Peyer's patch (tissue), 4 donors: ENCODE measurements at regions not wholly inside any gene's neighbourhood (a gene's known extent, or its start where the extent isn't known, plus 50 kb on each side); places are given as distances from the start of the nearest gene placed in this dataset.

Experiments
- DNase-seq, 3 donors: peaks; one replicate each; pipeline ENCODE4 v3.0.0-alpha.2; 2017 to 2019
- H3K27ac ChIP-seq, 4 donors: fragments of 200-600 bp; sonication (generic); one replicate each; pipeline ENCODE4 v1.5.1; 2016 to 2019
- H3K27me3 ChIP-seq, 2 donors: fragments of 200-600 bp; sonication (generic); one replicate each; pipeline ENCODE4 v1.5.1; 2019
- H3K36me3 ChIP-seq, 3 donors: fragments of 200-600 bp; sonication (generic); one replicate each; pipeline ENCODE4 v1.5.1; 2016 to 2019
- H3K4me1 ChIP-seq, 4 donors: fragments of 200-600 bp; sonication (generic); one replicate each; pipeline ENCODE4 v1.5.1; 2016 to 2019
- H3K4me3 ChIP-seq, 4 donors: fragments of 200-600 bp; sonication (generic); 1 replicate in 3 of 4; 2 replicates in 1 of 4; pipeline ENCODE4 v1.5.1; 2016 to 2019; ENCODE audit warnings: mild to moderate bottlenecking in 1 of 4
- H3K9me3 ChIP-seq, 4 donors: fragments of 200-600 bp; sonication (generic); one replicate each; pipeline ENCODE4 v1.5.1; 2016 to 2019; ENCODE audit warnings: mild to moderate bottlenecking in 1 of 4
- CTCF ChIP-seq, 6 experiments: fragments of 450-650 bp in 4 of 6; fragments of 200-600 bp in 2 of 6; sonication (generic) in 1 of 6; IDR thresholded peaks; one replicate each; pipeline ENCODE4 v1.5.1; 2017 to 2019; ENCODE audit warnings: antibody characterized with exemption in 6 of 6, mild to moderate bottlenecking in 3 of 6, moderate library complexity in 1 of 6
- POLR2A ChIP-seq, 2 donors: fragments of 450-650 bp; IDR thresholded peaks; one replicate each; pipeline ENCODE4 v1.5.1; 2017; ENCODE audit warnings: antibody characterized with exemption in 2 of 2, mild to moderate bottlenecking in 2 of 2, moderate library complexity in 2 of 2

- H3K27me3 ChIP-seq, result no peaks in the 10 kb centered on the region
- H3K4me3 ChIP-seq, result no peak overlapping the region
- H3K27ac ChIP-seq, result no peak overlapping the region
- TF ChIP-seq CTCF (IDR thresholded peaks at IDR 0.05) (no peak), POLR2A (IDR thresholded peaks at IDR 0.05) (no peak)
- no peak for DNase-seq
- H3K4me1 ChIP-seq, result no peaks in the 10 kb centered on the region
- H3K9me3 ChIP-seq, result no peaks in the 10 kb centered on the region
- H3K36me3 ChIP-seq, result no peaks in the 10 kb centered on the region
Measured at GRCh38 chr3:43962043-43962442, 271.3 kb downstream of the ABHD5 start.

- no peaks in the 10 kb centered on the region for H3K4me1 ChIP-seq
- no peak for DNase-seq
- no peak for TF ChIP-seq POLR2A (IDR thresholded peaks at IDR 0.05)
- no peak for TF ChIP-seq CTCF (IDR thresholded peaks at IDR 0.05)
- no peaks in the 10 kb centered on the region for H3K27me3 ChIP-seq
- no peaks in the 10 kb centered on the region for H3K9me3 ChIP-seq
- H3K27ac ChIP-seq, result no peak overlapping the region
- no peak overlapping the region for H3K4me3 ChIP-seq
- no peaks in the 10 kb centered on the region for H3K36me3 ChIP-seq
Measured at GRCh38 chr3:43963208-43963607, 272.5 kb downstream of the ABHD5 start.

- Histone ChIP-seq H3K4me1 (no peaks in the 10 kb centered on the region), H3K36me3 (no peaks in the 10 kb centered on the region), H3K9me3 (no peaks in the 10 kb centered on the region), H3K27me3 (no peaks in the 10 kb centered on the region), H3K27ac (no peak overlapping the region), H3K4me3 (no peak overlapping the region)
- DNase-seq, result no peak
- TF ChIP-seq POLR2A (IDR thresholded peaks at IDR 0.05), result no peak
- TF ChIP-seq CTCF (IDR thresholded peaks at IDR 0.05), result no peak
Measured at GRCh38 chr3:43964640-43965039, 273.9 kb downstream of the ABHD5 start.

GRCh38 chr3:43965656-43966055 is 274.9 kb downstream of the ABHD5 start:
- TF ChIP-seq POLR2A (IDR thresholded peaks at IDR 0.05), result no peak
- no peak for TF ChIP-seq CTCF (IDR thresholded peaks at IDR 0.05)
- Histone ChIP-seq H3K27ac (no peak overlapping the region), H3K36me3 (no peaks in the 10 kb centered on the region), H3K9me3 (no peaks in the 10 kb centered on the region), H3K4me3 (no peak overlapping the region), H3K27me3 (no peaks in the 10 kb centered on the region), H3K4me1 (no peaks in the 10 kb centered on the region)
- DNase-seq, result no peak

- no peak for DNase-seq
- no peaks in the 10 kb centered on the region for H3K27me3 ChIP-seq
- TF ChIP-seq CTCF (IDR thresholded peaks at IDR 0.05), result no peak
- no peak for TF ChIP-seq POLR2A (IDR thresholded peaks at IDR 0.05)
- H3K4me3 ChIP-seq, result no peak overlapping the region
- H3K9me3 ChIP-seq, result no peaks in the 10 kb centered on the region
- no peaks in the 10 kb centered on the region for H3K36me3 ChIP-seq
- H3K4me1 ChIP-seq, result no peaks in the 10 kb centered on the region
- H3K27ac ChIP-seq, result no peak overlapping the region
Measured at GRCh38 chr3:43966126-43966525, 275.4 kb downstream of the ABHD5 start.

GRCh38 chr3:43966530-43966929 is 275.2 kb upstream of the TOPAZ1 start:
- Histone ChIP-seq H3K4me1 (no peaks in the 10 kb centered on the region), H3K27ac (no peak overlapping the region), H3K36me3 (no peaks in the 10 kb centered on the region), H3K9me3 (no peaks in the 10 kb centered on the region), H3K27me3 (no peaks in the 10 kb centered on the region), H3K4me3 (no peak overlapping the region)
- no peak for DNase-seq
- no peak for TF ChIP-seq POLR2A (IDR thresholded peaks at IDR 0.05)
- no peak for TF ChIP-seq CTCF (IDR thresholded peaks at IDR 0.05)
